Adrenal gland (tissue), 5 donors: ENCODE measurements at regions not wholly inside any gene's neighbourhood (a gene's known extent, or its start where the extent isn't known, plus 50 kb on each side); places are given as distances from the start of the nearest gene placed in this dataset.

Source experiments
- CTCF ChIP-seq, 6 experiments: fragments of 450-650 bp in 4 of 6; fragments of 200-600 bp in 2 of 6; sonication (generic) in 1 of 6; IDR thresholded peaks; 1 replicate in 5 of 6; 2 replicates in 1 of 6; pipeline versions ENCODE4 v1.5.1 to v1.8.0; 2016 to 2021; ENCODE audit warnings: antibody characterized with exemption in 6 of 6, mild to moderate bottlenecking in 2 of 6, moderate library complexity in 1 of 6
- POLR2A ChIP-seq, 2 donors: fragments of 450-650 bp; IDR thresholded peaks; one replicate each; pipeline ENCODE4 v1.6.1; 2017; ENCODE audit warnings: antibody characterized with exemption in 2 of 2, mild to moderate bottlenecking in 2 of 2, moderate library complexity in 1 of 2
- donor health status: DM: no; HTN: no; CAD: no.

GRCh38 chr12:20232931-20233675, 135.2 kb upstream of the PDE3A start:
- no peak for TF ChIP-seq POLR2A (IDR thresholded peaks at IDR 0.05)
- TF ChIP-seq CTCF (IDR thresholded peaks at IDR 0.05), result no peak
